ENCODE measurements at regions not wholly inside any gene's neighbourhood (a gene's known extent, or its start where the extent isn't known, plus 50 kb on each side); places are given as distances from the start of the nearest gene placed in this dataset.
"Not testable (repeated sequence)": the region's sequence is repeated elsewhere in the genome, so short reads cannot be mapped to it uniquely, and the experiment has no call there.

- no peaks in the 10 kb centered on the region for H3K9me3 ChIP-seq (ENCODE audit: low read length)
- H3K27me3 ChIP-seq (ENCODE audit: control insufficient read depth in 1 of 2, insufficient read depth in 2 of 2, low read length in 2 of 2), result no peaks in the 10 kb centered on the region
- H3K36me3 ChIP-seq (ENCODE audit: insufficient read depth, low read length), result no peaks in the 10 kb centered on the region
- no peak overlapping the region for H3K27ac ChIP-seq (ENCODE audit: low read depth, low read length)
- H3K4me3 ChIP-seq (ENCODE audit: low read depth in 1 of 2, low read length in 2 of 2), result no peak overlapping the region
- H3K4me1 ChIP-seq (ENCODE audit: insufficient read depth, low read length), result peaks cover 4% of the 10 kb centered on the region
- H3K9ac ChIP-seq (ENCODE audit: low read length), result no peak overlapping the region
Observed at GRCh38 chr10:43998021-43998809, 349.5 kb upstream of the ZNF32 start.

- Histone ChIP-seq H3K4me3 (ENCODE audit: low read depth in 1 of 2, low read length in 2 of 2) (no peak overlapping the region), H3K9me3 (ENCODE audit: low read length) (no peaks in the 10 kb centered on the region), H3K27ac (ENCODE audit: low read depth, low read length) (no peak overlapping the region), H3K36me3 (ENCODE audit: insufficient read depth, low read length) (no peaks in the 10 kb centered on the region), H3K27me3 (ENCODE audit: control insufficient read depth in 1 of 2, insufficient read depth in 2 of 2, low read length in 2 of 2) (no peaks in the 10 kb centered on the region), H3K9ac (ENCODE audit: low read length) (no peak overlapping the region), H3K4me1 (ENCODE audit: insufficient read depth, low read length) (peaks cover 4% of the 10 kb centered on the region)
Observed at GRCh38 chr10:43997330-43997729, 348.6 kb upstream of the ZNF32 start.

GRCh38 chr10:43994539-43994938 lies 345.9 kb upstream of the ZNF32 start:
- Histone ChIP-seq H3K27ac (ENCODE audit: low read depth, low read length) (no peak overlapping the region), H3K4me1 (ENCODE audit: insufficient read depth, low read length) (peaks cover 4% of the 10 kb centered on the region), H3K9ac (ENCODE audit: low read length) (no peak overlapping the region), H3K4me3 (ENCODE audit: low read depth in 1 of 2, low read length in 2 of 2) (no peak overlapping the region), H3K27me3 (ENCODE audit: control insufficient read depth in 1 of 2, insufficient read depth in 2 of 2, low read length in 2 of 2) (no peaks in the 10 kb centered on the region), H3K36me3 (ENCODE audit: insufficient read depth, low read length) (no peaks in the 10 kb centered on the region), H3K9me3 (ENCODE audit: low read length) (no peaks in the 10 kb centered on the region)

GRCh38 chr10:43992816-43993215 lies 344.1 kb upstream of the ZNF32 start:
- H3K4me1 ChIP-seq (ENCODE audit: insufficient read depth, low read length); H3K36me3 ChIP-seq (ENCODE audit: insufficient read depth, low read length); H3K27ac ChIP-seq (ENCODE audit: low read depth, low read length); H3K4me3 ChIP-seq (ENCODE audit: low read depth in 1 of 2, low read length in 2 of 2); H3K27me3 ChIP-seq (ENCODE audit: control insufficient read depth in 1 of 2, insufficient read depth in 2 of 2, low read length in 2 of 2); H3K9ac ChIP-seq (ENCODE audit: low read length); H3K9me3 ChIP-seq (ENCODE audit: low read length): not testable (repeated sequence)

GRCh38 chr10:43986374-43986773 lies 337.7 kb upstream of the ZNF32 start:
- peaks cover 5% of the 10 kb centered on the region for H3K9me3 ChIP-seq (ENCODE audit: low read length)
- no peaks in the 10 kb centered on the region for H3K27me3 ChIP-seq (ENCODE audit: control insufficient read depth in 1 of 2, insufficient read depth in 2 of 2, low read length in 2 of 2)
- H3K4me3 ChIP-seq (ENCODE audit: low read depth in 1 of 2, low read length in 2 of 2), result no peak overlapping the region
- H3K9ac ChIP-seq (ENCODE audit: low read length), result no peak overlapping the region
- H3K36me3 ChIP-seq (ENCODE audit: insufficient read depth, low read length), result no peaks in the 10 kb centered on the region
- H3K27ac ChIP-seq (ENCODE audit: low read depth, low read length), result no peak overlapping the region
- no peaks in the 10 kb centered on the region for H3K4me1 ChIP-seq (ENCODE audit: insufficient read depth, low read length)

- H3K27me3 ChIP-seq (ENCODE audit: control insufficient read depth in 1 of 2, insufficient read depth in 2 of 2, low read length in 2 of 2), result no peaks in the 10 kb centered on the region
- H3K36me3 ChIP-seq (ENCODE audit: insufficient read depth, low read length), result no peaks in the 10 kb centered on the region
- no peaks in the 10 kb centered on the region for H3K4me1 ChIP-seq (ENCODE audit: insufficient read depth, low read length)
- no peak overlapping the region for H3K4me3 ChIP-seq (ENCODE audit: low read depth in 1 of 2, low read length in 2 of 2)
- H3K9ac ChIP-seq (ENCODE audit: low read length), result no peak overlapping the region
- no peak overlapping the region for H3K27ac ChIP-seq (ENCODE audit: low read depth, low read length)
- H3K9me3 ChIP-seq (ENCODE audit: low read length), result peaks cover 5% of the 10 kb centered on the region
Observed at GRCh38 chr10:43985941-43986340, 337.3 kb upstream of the ZNF32 start.

- H3K9me3 ChIP-seq (ENCODE audit: low read length), result peaks cover 5% of the 10 kb centered on the region
- no peaks in the 10 kb centered on the region for H3K4me1 ChIP-seq (ENCODE audit: insufficient read depth, low read length)
- H3K27ac ChIP-seq (ENCODE audit: low read depth, low read length), result no peak overlapping the region
- no peaks in the 10 kb centered on the region for H3K36me3 ChIP-seq (ENCODE audit: insufficient read depth, low read length)
- no peak overlapping the region for H3K4me3 ChIP-seq (ENCODE audit: low read depth in 1 of 2, low read length in 2 of 2)
- no peaks in the 10 kb centered on the region for H3K27me3 ChIP-seq (ENCODE audit: control insufficient read depth in 1 of 2, insufficient read depth in 2 of 2, low read length in 2 of 2)
- no peak overlapping the region for H3K9ac ChIP-seq (ENCODE audit: low read length)
Observed at GRCh38 chr10:43983856-43984271, 335.2 kb upstream of the ZNF32 start.

GRCh38 chr10:43983405-43983804 lies 334.7 kb upstream of the ZNF32 start:
- no peak overlapping the region for H3K4me3 ChIP-seq (ENCODE audit: low read depth in 1 of 2, low read length in 2 of 2)
- H3K9ac ChIP-seq (ENCODE audit: low read length), result no peak overlapping the region
- peaks cover 5% of the 10 kb centered on the region for H3K9me3 ChIP-seq (ENCODE audit: low read length)
- H3K36me3 ChIP-seq (ENCODE audit: insufficient read depth, low read length), result no peaks in the 10 kb centered on the region
- no peak overlapping the region for H3K27ac ChIP-seq (ENCODE audit: low read depth, low read length)
- no peaks in the 10 kb centered on the region for H3K4me1 ChIP-seq (ENCODE audit: insufficient read depth, low read length)
- H3K27me3 ChIP-seq (ENCODE audit: control insufficient read depth in 1 of 2, insufficient read depth in 2 of 2, low read length in 2 of 2), result no peaks in the 10 kb centered on the region

- Histone ChIP-seq H3K36me3 (ENCODE audit: insufficient read depth, low read length) (no peaks in the 10 kb centered on the region), H3K4me1 (ENCODE audit: insufficient read depth, low read length) (no peaks in the 10 kb centered on the region), H3K27me3 (ENCODE audit: control insufficient read depth in 1 of 2, insufficient read depth in 2 of 2, low read length in 2 of 2) (no peaks in the 10 kb centered on the region), H3K9ac (ENCODE audit: low read length) (no peak overlapping the region), H3K27ac (ENCODE audit: low read depth, low read length) (no peak overlapping the region), H3K4me3 (ENCODE audit: low read depth in 1 of 2, low read length in 2 of 2) (no peak overlapping the region), H3K9me3 (ENCODE audit: low read length) (peaks cover 4% of the 10 kb centered on the region)
Observed at GRCh38 chr10:43982250-43982649, 333.6 kb upstream of the ZNF32 start.

GRCh38 chr10:43981696-43982095 lies 333.0 kb upstream of the ZNF32 start:
- no peaks in the 10 kb centered on the region for H3K27me3 ChIP-seq (ENCODE audit: control insufficient read depth in 1 of 2, insufficient read depth in 2 of 2, low read length in 2 of 2)
- H3K4me1 ChIP-seq (ENCODE audit: insufficient read depth, low read length), result no peaks in the 10 kb centered on the region
- no peaks in the 10 kb centered on the region for H3K36me3 ChIP-seq (ENCODE audit: insufficient read depth, low read length)
- H3K27ac ChIP-seq (ENCODE audit: low read depth, low read length), result no peak overlapping the region
- H3K9me3 ChIP-seq (ENCODE audit: low read length), result no peaks in the 10 kb centered on the region
- no peak overlapping the region for H3K9ac ChIP-seq (ENCODE audit: low read length)
- H3K4me3 ChIP-seq (ENCODE audit: low read depth in 1 of 2, low read length in 2 of 2), result no peak overlapping the region

- H3K27me3 ChIP-seq (ENCODE audit: control insufficient read depth in 1 of 2, insufficient read depth in 2 of 2, low read length in 2 of 2), result no peaks in the 10 kb centered on the region
- H3K9me3 ChIP-seq (ENCODE audit: low read length), result no peaks in the 10 kb centered on the region
- H3K36me3 ChIP-seq (ENCODE audit: insufficient read depth, low read length), result no peaks in the 10 kb centered on the region
- no peak overlapping the region for H3K27ac ChIP-seq (ENCODE audit: low read depth, low read length)
- no peak overlapping the region for H3K4me3 ChIP-seq (ENCODE audit: low read depth in 1 of 2, low read length in 2 of 2)
- no peak overlapping the region for H3K9ac ChIP-seq (ENCODE audit: low read length)
- H3K4me1 ChIP-seq (ENCODE audit: insufficient read depth, low read length), result no peaks in the 10 kb centered on the region
Observed at GRCh38 chr10:43981232-43981631, 332.6 kb upstream of the ZNF32 start.

- Histone ChIP-seq H3K27ac (ENCODE audit: low read depth, low read length) (no peak overlapping the region), H3K9me3 (ENCODE audit: low read length) (no peaks in the 10 kb centered on the region)
Observed at GRCh38 chr10:43980715-43981114, 332.0 kb upstream of the ZNF32 start.

More at GRCh38 chr10:43980715-43981114, 332.0 kb upstream of the ZNF32 start:
- Histone ChIP-seq H3K36me3 (ENCODE audit: insufficient read depth, low read length) (no peaks in the 10 kb centered on the region), H3K27me3 (ENCODE audit: control insufficient read depth in 1 of 2, insufficient read depth in 2 of 2, low read length in 2 of 2) (no peaks in the 10 kb centered on the region), H3K9ac (ENCODE audit: low read length) (no peak overlapping the region), H3K4me1 (ENCODE audit: insufficient read depth, low read length) (no peaks in the 10 kb centered on the region), H3K4me3 (ENCODE audit: low read depth in 1 of 2, low read length in 2 of 2) (no peak overlapping the region)
